Stimulated activated CD4-positive, alpha-beta T cell treated with anti-CD3 and anti-CD28 coated beads, Interleukin-2, amount 100 ng/mL, for 24 hours (primary cell): ENCODE measurements at regions not wholly inside any gene's neighbourhood (a gene's known extent, or its start where the extent isn't known, plus 50 kb on each side); places are given as distances from the start of the nearest gene placed in this dataset.
A peak's percentile ranks its signal among the peaks of the same experiment; 100 is the strongest.

Source experiments
- DNase-seq, 2 donors: peaks; one replicate each; pipeline ENCODE4 v3.0.0-alpha.2; 2020

DNA sequence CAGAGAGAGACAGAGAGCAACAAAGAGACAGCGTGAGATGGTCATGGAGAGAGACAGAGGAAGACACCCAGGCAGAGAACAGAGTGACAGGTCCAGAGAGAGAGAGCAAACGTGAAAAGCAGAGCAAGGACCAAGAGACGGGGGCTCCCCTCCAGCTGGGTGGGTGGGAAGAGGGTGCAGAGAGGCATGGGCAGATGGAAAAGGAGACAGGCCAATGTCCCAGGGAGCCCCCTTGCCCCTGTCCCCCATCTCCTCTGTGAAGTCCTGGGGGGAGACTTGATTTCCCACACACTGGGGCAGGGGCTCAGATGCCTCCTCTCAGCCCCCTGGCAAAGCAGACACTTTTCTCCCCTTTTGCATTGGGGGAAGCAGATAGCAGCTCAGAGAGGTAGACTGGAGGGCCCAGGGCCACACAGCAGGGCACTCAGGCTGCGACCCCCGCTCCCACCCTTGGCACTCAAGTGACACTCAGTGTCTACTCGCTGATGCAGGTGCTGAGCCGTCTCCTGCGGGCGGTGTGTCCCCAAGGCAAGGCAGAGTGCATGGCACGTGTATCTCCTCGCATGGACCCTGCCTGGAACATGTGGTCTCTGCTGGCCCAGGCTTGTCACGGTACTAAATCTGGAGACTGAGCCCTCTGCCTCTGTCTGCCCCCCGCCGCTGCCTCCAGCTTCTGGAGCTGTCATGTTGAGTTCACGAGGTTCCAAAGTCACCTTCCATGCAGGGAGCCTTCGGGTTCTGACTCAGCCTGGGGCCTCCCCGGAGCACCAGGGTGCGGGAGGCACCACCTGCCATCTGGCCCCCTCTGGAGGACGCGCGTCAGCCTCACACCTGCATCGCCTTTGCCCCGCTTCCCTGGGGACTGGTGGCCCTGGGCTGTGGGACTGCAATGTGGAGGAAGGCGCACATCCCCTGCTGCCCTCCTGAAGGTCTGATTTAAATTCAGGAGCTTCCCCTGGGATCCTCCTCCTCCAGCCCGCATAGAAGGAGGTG, 215.9 kb upstream of the GSE1 start:
- no peak for DNase-seq

DNA sequence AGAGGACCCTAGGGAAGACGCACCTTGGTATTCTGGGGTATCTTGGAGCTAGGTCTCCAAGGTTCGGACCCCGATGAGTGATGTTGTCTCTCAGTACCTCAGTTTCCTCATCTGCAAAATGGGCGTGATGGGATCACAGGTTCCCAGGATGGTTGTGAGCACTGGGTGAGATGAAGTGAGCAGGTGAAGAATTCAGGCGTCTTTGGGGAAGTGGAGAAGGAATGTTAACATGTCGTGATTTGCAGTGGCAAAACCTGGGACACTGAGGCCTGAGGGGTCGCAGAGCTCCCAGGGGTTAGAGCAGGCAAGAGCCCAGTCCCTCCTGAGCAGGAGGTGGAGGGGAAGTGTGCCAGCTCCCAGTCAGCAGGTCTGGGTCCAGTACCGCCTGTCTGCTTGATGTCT, 215.1 kb upstream of the GSE1 start:
- DNase-seq: no peak

DNA sequence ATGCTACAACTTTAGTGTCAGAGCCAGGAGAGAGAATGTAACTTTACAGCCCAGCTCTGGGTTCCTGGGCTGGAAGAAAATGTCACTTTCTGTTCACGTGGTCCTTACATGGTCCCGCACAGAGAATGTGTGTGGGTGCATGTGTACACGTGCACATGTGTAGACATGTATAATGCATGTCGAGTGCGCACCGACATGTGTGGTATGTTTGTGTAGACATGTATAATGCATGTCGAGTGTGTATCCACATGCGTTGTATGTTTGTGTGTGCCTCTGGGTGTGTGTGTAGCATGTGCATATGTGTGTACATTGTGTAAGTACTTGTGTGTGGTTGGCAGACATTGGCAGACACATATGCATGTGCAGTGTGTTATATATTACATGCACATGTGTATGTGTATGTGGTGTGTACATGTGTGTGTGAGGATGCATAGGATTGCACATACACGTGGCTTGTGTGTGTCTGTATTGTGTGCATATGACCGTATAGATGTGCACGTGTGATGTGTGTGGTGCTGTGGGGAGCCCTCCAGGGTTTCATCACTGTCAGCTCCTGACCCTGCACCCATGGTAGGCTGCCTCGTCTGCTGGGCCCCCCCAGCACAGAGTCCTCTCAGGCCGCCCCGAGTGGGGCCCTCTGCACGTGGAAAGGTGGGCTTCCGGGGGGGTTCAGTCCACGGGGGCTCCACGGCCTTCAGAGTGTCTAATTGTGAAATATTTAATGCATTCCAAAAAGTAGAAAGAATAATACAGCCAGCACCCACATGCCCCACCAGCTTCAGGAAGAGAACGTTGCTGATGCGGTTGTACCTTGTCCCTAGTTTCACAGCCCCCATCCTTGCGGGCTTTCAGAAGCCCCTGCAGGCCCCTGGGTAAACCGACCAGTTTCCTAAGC, 214.2 kb upstream of the GSE1 start:
- no peak for DNase-seq

DNA sequence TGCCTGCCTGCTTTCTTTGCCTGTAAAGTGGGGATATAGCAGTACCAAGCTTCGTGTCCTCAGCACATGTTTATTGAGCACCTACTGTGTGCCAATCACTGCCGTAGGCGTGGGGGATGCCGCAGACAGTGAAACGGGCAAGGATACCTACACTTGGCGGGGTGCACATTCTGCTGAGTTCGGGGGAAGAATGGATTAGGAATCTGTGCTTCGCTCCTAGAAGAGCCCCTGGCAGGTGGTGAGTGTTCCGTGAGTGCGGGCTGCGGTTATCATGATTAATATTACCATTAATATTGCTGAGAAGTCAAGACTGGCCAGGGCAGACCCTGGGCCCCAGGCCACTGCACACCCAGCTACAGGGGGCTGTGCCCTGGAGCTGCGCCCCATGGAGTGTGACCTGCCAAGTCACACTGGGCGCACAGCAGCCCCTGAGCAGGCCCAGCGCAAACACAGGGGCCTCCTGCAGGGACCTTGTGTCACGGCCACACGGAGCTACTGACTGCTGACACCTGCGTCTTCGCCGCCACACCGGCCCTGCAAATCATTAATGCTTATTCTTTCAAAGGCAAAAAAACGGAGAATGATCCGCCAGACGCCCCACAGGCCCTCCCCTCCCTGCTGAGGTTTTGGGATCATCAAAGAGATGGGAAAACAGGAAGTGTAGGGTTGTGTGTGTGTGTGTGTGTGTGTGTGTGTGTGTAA, 213.4 kb upstream of the GSE1 start:
- DNase-seq: no peak

DNA sequence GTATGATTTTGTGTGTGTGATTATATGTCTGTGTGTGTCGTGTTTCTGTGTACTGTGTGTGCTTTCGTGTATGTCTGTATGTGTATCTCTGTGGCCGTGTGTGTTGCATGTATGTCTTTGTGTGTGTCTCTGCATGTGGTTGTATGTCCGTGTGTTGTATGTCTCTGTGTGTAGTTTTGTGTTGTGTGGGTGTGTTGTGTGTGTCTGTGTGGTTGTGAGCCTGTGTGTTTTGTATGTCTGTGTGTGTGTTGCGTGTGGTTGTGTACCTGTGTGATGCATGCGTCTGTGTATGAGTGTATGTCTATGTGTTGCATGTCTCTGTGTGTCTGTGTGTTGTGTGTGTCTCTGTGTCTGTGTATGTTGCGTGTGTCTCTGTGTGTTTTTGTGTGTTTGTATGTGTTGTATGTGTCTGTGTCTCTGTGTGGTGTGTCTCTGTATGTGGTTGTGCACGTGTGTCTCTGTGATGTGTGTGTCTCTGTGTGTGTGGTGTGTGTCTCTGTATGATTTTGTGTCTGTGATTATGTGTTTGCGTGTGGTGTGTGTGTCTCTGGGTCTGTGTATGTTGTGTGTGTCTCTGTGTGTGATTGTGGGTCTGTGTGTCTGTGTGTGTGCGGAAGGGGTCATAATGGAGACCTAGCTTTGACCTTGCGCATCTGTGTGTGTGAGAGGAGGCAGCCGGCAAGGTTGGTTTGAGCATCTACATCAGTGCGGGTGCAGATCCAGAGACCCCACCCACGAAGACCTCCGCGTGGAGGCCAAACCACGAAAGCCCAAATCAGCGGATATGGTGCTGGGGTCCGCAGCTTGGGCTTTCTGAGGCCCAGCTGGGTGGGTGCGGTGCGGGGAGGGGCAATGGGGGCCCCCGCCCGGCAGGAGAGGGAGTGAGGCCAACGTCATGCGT, 212.6 kb upstream of the GSE1 start:
- DNase-seq: no peak

DNA sequence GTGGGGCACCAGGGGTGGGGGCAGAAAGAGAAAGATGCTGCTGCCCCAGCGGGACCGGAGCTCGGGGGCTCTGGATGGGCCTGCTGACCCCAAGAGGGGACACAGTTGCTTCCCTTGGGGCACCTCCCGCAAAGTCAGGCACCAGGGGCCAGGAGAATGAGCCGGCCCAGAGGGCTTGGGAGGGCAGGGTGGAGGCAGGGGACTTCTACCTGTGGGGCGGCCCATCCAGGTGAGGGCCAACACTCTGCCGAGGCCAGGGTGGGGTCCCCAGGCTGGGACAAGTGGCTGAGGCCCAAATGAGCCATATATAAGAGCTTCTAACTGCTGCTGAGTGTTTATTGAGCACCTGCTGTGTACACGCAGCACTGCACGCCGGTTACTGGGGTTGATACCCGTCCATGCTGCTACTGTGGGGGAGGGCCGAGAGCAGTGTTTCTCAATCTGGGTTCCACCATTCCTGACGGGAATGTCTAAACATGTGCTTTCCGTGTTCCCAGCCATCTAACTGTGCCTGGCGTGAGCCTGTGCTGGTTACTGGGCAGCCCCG, 211.7 kb upstream of the GSE1 start:
- DNase-seq: no peak

DNA sequence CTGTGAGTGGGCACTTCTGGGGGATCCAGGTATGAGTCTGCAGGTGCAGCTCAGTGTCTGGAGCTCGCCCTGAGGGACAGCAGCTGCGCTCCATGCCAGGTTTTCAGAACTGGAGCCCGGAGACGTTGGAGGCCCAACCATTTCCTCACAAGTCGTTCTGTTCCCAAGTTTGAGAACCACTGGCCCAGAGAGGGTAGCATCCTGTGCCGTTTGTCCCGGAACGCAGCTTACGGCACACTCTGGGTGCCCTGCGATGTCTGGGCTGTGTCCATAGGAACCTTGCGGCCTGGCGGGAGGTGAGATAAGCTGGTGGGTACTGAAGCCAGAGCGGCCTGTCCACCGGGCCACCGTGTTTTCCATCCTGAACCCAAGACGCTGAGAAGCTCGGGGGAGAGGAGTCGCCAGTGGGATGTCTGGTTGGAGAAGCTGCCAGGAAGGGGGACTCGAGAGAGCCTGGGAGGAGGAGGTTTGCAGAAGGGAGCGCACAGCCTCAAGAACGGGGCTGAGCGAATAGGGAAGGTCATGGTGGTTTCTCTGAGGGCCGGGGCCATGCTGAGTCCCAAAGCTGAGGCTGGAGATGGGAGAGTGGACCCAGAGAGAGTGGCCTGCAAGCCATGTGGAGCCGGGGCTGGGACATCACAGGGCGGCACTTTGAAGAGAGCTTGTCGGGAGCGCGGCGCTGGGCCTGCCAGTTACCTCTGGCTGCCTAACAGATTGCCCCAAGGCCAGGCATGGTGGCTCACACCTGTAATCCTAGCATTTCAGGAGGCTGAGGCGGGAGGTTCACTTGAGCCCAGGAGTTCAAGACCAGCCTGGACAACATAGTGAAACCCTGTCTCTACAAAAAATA, 211.0 kb upstream of the GSE1 start:
- no peak for DNase-seq

DNA sequence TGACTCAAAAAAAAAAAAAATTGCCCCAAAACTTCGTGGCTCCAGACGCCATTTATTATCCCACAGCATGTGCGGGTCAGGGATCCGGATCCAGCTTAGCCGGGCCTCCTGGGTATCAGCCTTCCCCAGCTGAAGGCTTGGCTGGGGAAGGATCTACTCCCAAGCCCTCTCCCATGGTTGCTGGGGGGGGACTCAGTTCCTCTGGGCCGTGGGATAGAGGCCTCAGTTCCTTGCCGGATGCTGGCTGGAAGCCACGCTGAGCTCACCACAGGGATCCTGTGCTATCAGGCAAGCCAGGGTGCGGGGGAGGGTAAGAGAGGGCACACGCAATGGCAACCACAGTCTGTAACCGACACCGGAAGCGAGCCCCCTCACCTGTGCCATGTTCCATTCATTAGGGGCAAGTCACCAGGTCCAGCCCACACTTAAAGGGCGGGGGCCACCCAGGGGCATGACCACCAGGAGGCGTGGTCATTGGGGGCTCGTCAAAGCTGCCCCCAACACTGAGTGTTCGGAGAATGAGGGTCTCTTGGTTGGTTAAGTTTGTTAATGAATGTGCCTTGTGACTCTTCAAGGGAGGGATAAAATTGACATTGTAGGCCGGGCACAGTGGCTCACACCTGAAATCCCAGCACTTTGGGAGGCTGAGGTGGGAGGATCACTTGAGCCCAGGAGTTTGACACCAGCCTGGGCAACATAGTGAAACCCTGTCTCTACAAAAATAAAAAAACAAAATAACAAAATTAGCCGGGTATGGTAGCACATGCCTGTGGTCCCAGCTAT, 210.0 kb upstream of the GSE1 start:
- no peak for DNase-seq

DNA sequence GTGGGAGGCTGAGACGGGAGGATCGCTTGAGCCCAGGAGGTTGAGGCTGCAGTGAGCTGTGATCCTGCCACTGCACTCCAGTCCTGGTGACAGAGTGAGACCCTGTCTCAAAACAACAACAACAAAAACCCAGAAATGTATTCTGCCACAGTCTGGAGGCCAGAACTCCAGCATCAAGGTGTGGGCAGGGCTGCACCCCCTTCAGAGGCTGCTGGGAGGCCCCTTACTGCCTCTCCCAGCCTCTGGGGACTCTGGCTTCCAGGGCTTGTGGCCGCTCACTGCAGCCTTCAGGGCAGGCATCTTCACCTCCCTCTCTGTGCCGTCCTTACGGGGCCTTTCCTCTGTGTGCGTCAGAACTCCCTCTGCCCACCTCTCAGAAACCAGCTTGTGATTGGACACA, 209.4 kb upstream of the GSE1 start:
- DNase-seq: no peak

DNA sequence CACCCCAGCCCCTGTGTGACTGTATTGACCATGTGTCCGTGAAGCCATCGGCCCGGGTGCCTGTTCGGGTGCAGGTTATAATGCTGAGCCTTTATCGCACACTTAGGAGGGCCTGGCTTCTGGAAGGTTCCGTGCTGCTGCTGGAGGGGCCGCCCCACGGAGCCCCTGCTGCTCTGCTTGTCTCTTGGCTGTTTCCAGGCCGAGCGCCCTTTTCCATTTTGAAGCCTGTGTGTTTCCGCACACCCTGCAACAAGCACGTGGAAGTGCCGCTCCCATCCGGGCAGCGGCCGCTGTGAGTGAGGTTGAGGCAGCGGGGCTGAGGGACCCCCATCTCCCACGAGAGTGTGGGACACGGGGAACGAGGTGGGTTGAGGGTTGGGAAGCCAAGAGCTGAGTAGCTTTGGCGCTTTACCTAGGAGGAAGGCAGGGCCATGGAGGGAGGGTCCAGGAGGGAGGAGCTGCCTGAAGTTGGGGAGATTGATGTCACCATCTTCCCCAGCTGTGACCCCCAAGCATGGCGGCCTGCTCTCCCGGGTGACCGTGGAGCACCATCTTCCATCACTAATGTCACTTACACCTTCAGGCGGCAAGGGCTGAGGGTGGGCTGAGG, 200.1 kb upstream of the GSE1 start:
- DNase-seq: no peak

DNA sequence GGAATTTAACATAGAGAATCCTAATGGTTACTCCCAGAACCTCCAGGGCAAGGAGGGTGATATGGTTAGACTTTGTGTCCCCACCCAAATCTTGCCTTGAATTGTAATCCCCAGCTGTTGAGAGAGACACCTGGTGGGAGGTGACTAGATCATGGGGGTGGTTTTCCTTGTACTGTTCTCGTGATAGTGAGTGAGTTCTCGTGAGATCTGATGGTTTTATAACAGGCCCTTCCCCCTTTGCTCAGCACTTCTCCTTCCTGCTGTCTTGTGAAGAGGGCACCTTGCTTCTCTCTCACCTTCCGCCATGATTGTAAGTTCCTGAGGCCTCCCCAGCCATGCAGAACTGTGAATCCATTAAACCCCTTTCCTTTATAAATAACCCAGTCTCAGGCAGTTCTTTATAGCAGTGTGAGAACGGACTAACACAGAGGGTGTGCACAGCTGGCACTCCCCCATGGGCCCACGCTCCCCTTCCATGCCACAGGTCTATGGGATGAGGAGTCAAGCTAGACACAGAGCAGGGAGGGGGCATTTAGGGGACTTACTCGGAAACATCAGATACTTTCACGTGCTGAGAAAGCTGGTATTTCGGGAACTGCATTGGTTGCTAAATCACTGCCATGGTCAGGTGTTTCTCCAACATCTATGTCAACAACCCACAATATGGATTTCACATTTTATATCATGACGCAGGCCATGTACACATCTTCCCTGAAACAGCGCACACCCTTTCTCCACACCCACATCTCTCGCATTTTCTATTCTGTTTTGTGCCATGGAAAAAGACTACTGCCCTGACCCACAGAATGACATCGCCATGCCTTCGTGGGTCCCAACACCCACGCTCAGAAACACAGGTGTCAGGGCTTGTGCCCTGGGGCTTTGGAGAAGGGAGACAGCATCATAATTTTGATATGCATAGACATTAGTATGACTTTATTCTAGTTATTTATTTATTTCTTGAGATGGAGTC, 199.1 kb upstream of the GSE1 start:
- no peak for DNase-seq

DNA sequence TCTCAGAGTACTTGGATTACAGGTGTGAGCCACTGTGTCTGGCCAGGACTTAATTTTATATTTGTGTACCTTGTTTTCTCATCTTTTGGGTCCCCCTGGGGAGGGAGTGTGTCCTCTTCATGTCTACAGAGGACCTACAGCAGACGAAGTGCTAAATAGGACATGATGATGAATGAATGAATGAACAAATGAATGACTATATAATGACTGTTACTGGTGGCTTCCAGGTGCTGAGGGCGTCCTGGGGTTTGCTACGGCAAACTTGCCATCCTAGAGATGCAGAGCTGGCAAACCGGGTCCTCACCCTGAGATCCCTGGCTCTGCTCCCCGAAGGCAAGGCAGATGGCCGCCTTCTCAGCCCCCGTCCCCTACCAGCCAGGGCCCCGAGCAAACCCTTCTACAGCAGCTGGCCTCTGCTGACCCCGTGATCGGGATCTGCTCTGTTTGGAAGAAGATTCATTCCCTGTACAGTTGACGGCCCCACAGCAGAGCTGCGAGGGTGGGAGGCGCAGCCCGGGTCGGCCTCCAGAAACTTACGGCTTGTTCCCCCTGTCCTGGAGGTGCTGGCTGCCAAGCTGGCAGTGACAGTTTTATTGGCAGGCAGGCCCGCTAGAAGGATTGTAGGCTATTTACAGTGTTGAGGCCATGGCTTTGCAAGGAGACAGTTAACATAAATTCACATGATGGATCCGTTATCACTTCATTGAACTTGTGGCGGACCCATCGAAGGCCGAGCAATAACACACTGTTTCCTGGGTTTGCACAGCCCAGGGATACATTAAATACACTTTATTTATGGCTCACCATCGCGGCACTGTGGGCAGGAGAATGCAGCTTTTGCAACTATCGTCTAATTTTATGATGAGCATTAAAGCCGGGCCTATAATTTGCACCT, 197.7 kb upstream of the GSE1 start:
- DNase-seq: no peak

DNA sequence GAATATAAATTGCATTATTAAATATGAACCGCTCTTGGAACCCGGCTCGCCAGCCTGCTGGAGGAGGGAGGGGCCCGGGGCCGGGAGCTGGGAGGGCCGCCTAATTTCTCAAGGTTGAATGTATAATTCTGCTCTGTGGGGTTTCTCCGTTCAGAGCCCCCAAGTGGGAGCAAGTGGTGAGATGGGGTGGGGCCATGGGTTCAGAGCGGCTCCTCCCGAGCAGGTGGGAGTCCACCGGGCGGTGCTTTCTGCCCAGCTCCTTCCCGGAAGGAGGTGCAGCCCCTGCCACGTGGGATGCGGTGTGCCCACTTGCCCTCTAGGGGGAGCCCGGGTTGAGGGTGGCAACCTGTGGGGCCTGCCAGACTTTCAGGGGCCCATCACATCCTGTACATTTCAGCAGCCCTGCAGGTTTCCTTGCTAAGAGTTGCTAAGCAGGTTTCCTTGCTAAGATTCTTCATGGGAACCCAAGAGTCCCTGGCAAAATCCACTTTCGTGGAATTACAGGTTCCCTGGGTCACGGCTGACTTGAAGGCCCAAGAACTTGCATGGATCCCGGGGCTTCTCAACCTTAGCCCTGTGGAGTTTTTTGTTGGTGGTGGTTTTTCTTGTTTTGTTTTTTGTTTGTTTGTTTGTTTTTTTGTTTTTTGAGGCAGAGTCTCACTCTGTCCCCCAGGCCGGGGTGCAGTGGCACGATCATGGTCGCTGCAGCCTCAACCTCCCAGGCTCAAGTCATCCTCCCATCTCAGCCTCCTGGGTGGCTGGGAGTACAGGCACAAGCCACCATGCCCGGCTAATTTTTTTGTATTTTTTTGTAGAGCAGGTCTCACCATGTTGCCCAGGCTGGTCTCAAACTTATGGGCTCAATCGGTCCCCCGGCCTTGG, 196.7 kb upstream of the GSE1 start:
- peak; percentile 79 for DNase-seq

DNA sequence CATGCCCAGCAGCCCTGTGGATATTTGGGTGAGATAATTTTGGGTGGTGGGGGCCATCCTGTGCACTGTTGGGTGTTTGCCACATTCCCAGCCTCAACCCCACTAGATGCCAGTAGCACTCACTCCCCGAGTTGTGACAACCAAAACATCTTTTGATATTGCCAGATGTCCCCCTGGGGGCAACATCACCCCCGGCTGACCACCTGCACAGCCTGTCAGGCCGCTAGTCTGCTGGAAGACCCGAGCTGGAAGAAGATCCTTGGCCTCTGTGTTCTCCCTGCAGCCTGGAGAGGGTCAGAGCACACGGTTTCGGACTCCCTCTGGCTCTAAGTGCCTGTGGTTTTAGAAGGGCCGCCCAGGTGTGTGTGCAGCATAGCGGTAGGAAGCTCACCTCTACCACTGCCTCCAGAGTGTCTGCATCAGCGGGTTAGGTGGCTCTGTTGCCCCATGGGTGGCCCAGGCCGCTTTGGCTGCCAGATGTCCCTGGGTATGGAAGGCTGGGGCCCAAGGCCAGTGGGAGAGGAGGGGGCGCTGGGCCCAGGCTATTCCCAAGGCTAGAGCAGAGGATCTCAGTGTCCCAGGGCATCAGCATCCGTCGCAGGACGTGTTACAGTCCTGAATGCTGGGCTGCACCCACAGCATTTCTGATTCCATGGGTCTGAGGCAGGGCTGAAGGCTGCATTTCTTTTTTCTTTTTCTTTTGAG, 195.8 kb upstream of the GSE1 start:
- DNase-seq: no peak

DNA sequence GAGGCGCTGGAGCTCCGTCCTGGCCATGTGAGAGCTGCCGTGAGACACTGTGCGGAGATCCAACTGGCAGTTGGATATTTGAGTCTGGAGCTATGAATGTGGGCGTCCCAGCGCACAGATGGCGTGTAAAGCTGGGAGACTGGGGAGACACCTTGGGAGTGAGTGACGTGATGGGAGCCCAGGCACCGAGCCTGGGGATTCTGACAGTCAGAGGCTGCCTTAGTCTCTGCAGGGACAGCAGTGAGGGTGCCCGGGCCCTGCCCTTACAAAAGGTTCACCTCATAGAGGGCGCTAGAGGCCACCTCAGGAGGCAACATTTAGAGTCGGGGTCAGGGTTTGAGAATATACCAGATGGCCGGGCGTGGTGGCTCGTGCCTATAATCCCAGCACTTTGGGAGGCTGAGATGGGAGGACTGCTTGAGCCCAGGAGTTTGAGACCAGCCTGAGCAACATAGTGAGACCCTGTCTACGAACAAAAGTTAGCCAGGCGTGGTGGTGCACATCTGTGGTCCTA, 194.1 kb upstream of the GSE1 start:
- DNase-seq: no peak
